Activated B cell treated with CpG ODN at 0.5 μM for 24 hours (primary cell): ENCODE measurements at regions not wholly inside any gene's neighbourhood (a gene's known extent, or its start where the extent isn't known, plus 50 kb on each side); places are given as distances from the start of the nearest gene placed in this dataset.

ENCODE experiments used
- ATAC-seq: fragments of 200-7000 bp; cut with Tn5 transposase; one replicate; pipeline ENCODE4 v1.10.0; 2021; ENCODE audit warnings: low read depth, mild to moderate bottlenecking, moderate library complexity
- CTCF ChIA-PET: fragments of 350-600 bp; sonication (Branson Sonifier 250); formaldehyde crosslinking; loops from one replicate; lab custom pipeline; 2021; ENCODE audit warnings: antibody characterized with exemption; lab: Charles Lee
- POLR2A ChIA-PET: fragments of 350-600 bp; sonication (Branson Sonifier 250); formaldehyde crosslinking; loops from one replicate; lab custom pipeline; 2021; ENCODE audit warnings: antibody characterized with exemption; lab: Charles Lee
- DNase-seq: peaks from one replicate; pipeline ENCODE4 v3.0.0; 2022
- H3K27ac Mint-ChIP-seq: one replicate; pipeline ENCODE4 v1.8.0; 2020; ENCODE audit warnings: mixed read lengths
- H3K27me3 Mint-ChIP-seq: one replicate; pipeline ENCODE4 v1.8.0; 2021; ENCODE audit warnings: mixed read lengths
- H3K36me3 Mint-ChIP-seq: one replicate; pipeline ENCODE4 v1.8.0; 2021; ENCODE audit warnings: low read depth, mixed read lengths
- H3K4me1 Mint-ChIP-seq: one replicate; pipeline ENCODE4 v1.8.0; 2021; ENCODE audit warnings: mixed read lengths
- H3K4me3 Mint-ChIP-seq: one replicate; pipeline ENCODE4 v1.8.0; 2020; ENCODE audit warnings: mild to moderate bottlenecking, mixed read lengths
- H3K9me3 Mint-ChIP-seq: one replicate; pipeline ENCODE4 v1.8.0; 2020; ENCODE audit warnings: mixed read lengths
- CTCF ChIP-seq: fragments of 200-600 bp; IDR thresholded peaks from one replicate; pipeline ENCODE4 v1.8.0; 2022; ENCODE audit warnings: antibody characterized with exemption, mild to moderate bottlenecking
- intact Hi-C: fragments of 100-400 bp; cut with micrococcal nuclease; formaldehyde crosslinking; loops from one replicate; pipeline ENCODE4 v1.15.1; 2024

- no peak for DNase-seq
- ChIA-PET CTCF (no interaction called here), POLR2A (no interaction called here)
- H3K9me3 Mint-ChIP-seq, result no peaks in the 10 kb centered on the region
- no peaks in the 10 kb centered on the region for H3K36me3 Mint-ChIP-seq
- TF ChIP-seq CTCF, result no peak
- intact Hi-C loops, result no loop called here
- H3K4me3 Mint-ChIP-seq, result no peak overlapping the region
- H3K4me1 Mint-ChIP-seq, result no peaks in the 10 kb centered on the region
- H3K27ac Mint-ChIP-seq, result no peak overlapping the region
- no peaks in the 10 kb centered on the region for H3K27me3 Mint-ChIP-seq
- no peak for ATAC-seq
Measured at GRCh38 chr3:81295906-81296577, 465.4 kb downstream of the GBE1 start.

GRCh38 chr3:81293156-81293555, 468.3 kb downstream of the GBE1 start:
- H3K4me3 Mint-ChIP-seq, result no peak overlapping the region
- no peaks in the 10 kb centered on the region for H3K4me1 Mint-ChIP-seq
- no peak overlapping the region for H3K27ac Mint-ChIP-seq
- CTCF ChIA-PET, result interaction anchor here (1.4 kb wide), 1 partner anchor 9 kb away, joined by 4 read pairs; no protein-coding TSS in a partner anchor
- DNase-seq (no peak), ATAC-seq (no peak)
- no peaks in the 10 kb centered on the region for H3K9me3 Mint-ChIP-seq
- no peaks in the 10 kb centered on the region for H3K27me3 Mint-ChIP-seq
- TF ChIP-seq CTCF, result no peak
- POLR2A ChIA-PET, result no interaction called here
- intact Hi-C loops, result no loop called here
- no peaks in the 10 kb centered on the region for H3K36me3 Mint-ChIP-seq

- no peak for TF ChIP-seq CTCF
- ATAC-seq, result no peak
- POLR2A ChIA-PET, result no interaction called here
- no peaks in the 10 kb centered on the region for H3K9me3 Mint-ChIP-seq
- H3K36me3 Mint-ChIP-seq, result no peaks in the 10 kb centered on the region
- H3K4me3 Mint-ChIP-seq, result no peak overlapping the region
- intact Hi-C loops, result no loop called here
- H3K27ac Mint-ChIP-seq, result no peak overlapping the region
- CTCF ChIA-PET, result no interaction called here
- H3K27me3 Mint-ChIP-seq, result no peaks in the 10 kb centered on the region
- no peak for DNase-seq
- H3K4me1 Mint-ChIP-seq, result no peaks in the 10 kb centered on the region
Measured at GRCh38 chr3:81291586-81291985, 469.9 kb downstream of the GBE1 start.

- H3K27ac Mint-ChIP-seq, result no peak overlapping the region
- DNase-seq (no peak), ATAC-seq (no peak)
- TF ChIP-seq CTCF, result no peak
- no peaks in the 10 kb centered on the region for H3K4me1 Mint-ChIP-seq
- ChIA-PET POLR2A (no interaction called here), CTCF (no interaction called here)
- H3K27me3 Mint-ChIP-seq, result no peaks in the 10 kb centered on the region
- H3K9me3 Mint-ChIP-seq, result no peaks in the 10 kb centered on the region
- H3K4me3 Mint-ChIP-seq, result no peak overlapping the region
- H3K36me3 Mint-ChIP-seq, result no peaks in the 10 kb centered on the region
- intact Hi-C loops, result no loop called here
Measured at GRCh38 chr3:81289676-81290075, 471.8 kb downstream of the GBE1 start.

DNA sequence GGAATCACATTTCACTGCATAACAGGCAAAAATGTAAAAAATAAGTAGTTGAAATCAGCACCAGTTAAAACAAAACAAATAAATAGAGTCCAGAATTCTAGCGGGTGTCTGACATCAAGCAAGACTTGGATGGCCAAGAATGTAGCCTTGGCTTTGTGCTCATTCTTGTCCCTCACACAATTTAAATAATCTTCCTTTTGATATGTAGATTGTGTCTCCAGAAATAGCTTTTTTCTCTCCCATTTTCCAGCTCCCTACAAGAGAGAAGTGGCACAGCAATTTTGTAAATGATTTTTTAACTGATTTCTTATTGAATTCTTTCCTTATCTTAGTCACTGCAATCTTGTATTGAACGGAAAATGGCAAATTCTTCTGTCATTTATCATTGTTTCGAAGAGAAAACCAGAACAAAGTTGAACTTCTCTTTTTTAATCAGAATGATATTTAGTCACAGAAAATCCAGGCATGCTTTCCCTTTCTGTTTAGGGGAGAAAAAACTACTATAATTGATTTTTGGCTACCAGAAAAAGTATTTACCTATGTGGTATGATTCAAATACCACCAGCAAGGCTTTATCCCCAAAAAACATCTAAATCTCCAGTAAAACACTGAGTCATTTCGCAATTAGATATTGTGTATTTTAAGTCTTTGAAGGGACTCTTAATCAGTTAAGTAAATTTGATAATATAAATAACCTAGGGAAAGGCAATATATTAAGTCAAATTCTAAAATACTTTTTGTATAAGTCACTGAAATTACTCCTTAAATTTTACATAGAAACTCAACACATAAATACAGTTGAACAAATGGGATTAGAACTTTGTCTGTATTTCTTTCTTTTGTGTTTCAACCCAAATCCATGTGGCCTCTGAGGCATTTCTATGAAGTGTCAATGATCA, 481.7 kb downstream of the GBE1 start:
- Mint-ChIP-seq H3K36me3 (no peaks in the 10 kb centered on the region), H3K4me3 (no peak overlapping the region), H3K9me3 (no peaks in the 10 kb centered on the region), H3K27ac (no peak overlapping the region), H3K4me1 (no peaks in the 10 kb centered on the region), H3K27me3 (no peaks in the 10 kb centered on the region)
- ChIA-PET CTCF (no interaction called here), POLR2A (no interaction called here)
- DNase-seq (no peak), ATAC-seq (no peak)
- intact Hi-C loops, result no loop called here
- TF ChIP-seq CTCF, result no peak
